Mesenchymal stem cell (in vitro differentiated cells and primary cell): ENCODE measurements at regions not wholly inside any gene's neighbourhood (a gene's known extent, or its start where the extent isn't known, plus 50 kb on each side); places are given as distances from the start of the nearest gene placed in this dataset.

Source experiments
- DNase-seq: peaks from one replicate; pipeline ENCODE4 v3.0.0-alpha.2; 2013
- H2AFZ ChIP-seq: one replicate; pipeline ENCODE4 v1.6.1; 2013; ENCODE audit warnings: low read depth, mild to moderate bottlenecking, control low read depth, inconsistent platforms, low read length, moderate library complexity
- H2AK5ac ChIP-seq: 2 replicates; pipeline ENCODE4 v1.6.1; 2013; ENCODE audit warnings: low read length, moderate library complexity, mild to moderate bottlenecking, inconsistent platforms; ENCODE audit not compliant: severe bottlenecking
- H2BK120ac ChIP-seq: one replicate; pipeline ENCODE4 v1.6.1; 2013; ENCODE audit warnings: low read depth, mild to moderate bottlenecking, inconsistent platforms, low read length, moderate library complexity
- H2BK12ac ChIP-seq, 2 experiments: one replicate each; pipeline ENCODE4 v1.6.1; 2013; ENCODE audit warnings: inconsistent platforms in 2 of 2, low read length in 2 of 2, mild to moderate bottlenecking in 2 of 2, moderate library complexity in 2 of 2, control low read depth in 1 of 2
- H2BK15ac ChIP-seq: one replicate; pipeline ENCODE4 v1.6.1; 2013; ENCODE audit warnings: mild to moderate bottlenecking, low read depth, inconsistent platforms; ENCODE audit not compliant: poor library complexity, severe bottlenecking
- H2BK5ac ChIP-seq: 2 replicates; pipeline ENCODE4 v1.6.1; 2013; ENCODE audit warnings: low read depth, mild to moderate bottlenecking, low read length, control low read depth, inconsistent platforms; ENCODE audit not compliant: poor library complexity, severe bottlenecking
- H3K14ac ChIP-seq, 2 experiments: one replicate each; pipeline ENCODE4 v1.6.1; 2013; ENCODE audit warnings: inconsistent platforms in 2 of 2, low read length in 2 of 2, control low read depth in 1 of 2, mild to moderate bottlenecking in 1 of 2, moderate library complexity in 1 of 2
- H3K18ac ChIP-seq, 2 experiments: one replicate each; pipeline ENCODE4 v1.6.1; 2013; ENCODE audit warnings: inconsistent platforms in 2 of 2, low read length in 2 of 2, control low read depth in 1 of 2, low read depth in 1 of 2, mild to moderate bottlenecking in 1 of 2
- H3K23ac ChIP-seq, 2 experiments: one replicate each; pipeline ENCODE4 v1.6.1; 2013; ENCODE audit warnings: inconsistent platforms in 2 of 2, low read length in 2 of 2, mild to moderate bottlenecking in 2 of 2, moderate library complexity in 2 of 2, control low read depth in 1 of 2
- H3K27ac ChIP-seq: 2 replicates; pipeline ENCODE4 v1.5.1; 2013; ENCODE audit warnings: mild to moderate bottlenecking, moderate library complexity, low read length, control low read depth, inconsistent platforms; ENCODE audit not compliant: poor library complexity, severe bottlenecking
- H3K27me3 ChIP-seq, 2 experiments: 2 replicates each; pipeline versions ENCODE4 v1.6.1 to v1.7.0; 2013; ENCODE audit warnings: low read length in 2 of 2, mild to moderate bottlenecking in 2 of 2, moderate library complexity in 2 of 2, control low read depth in 1 of 2, inconsistent platforms in 1 of 2; ENCODE audit not compliant: control insufficient read depth in 1 of 2, insufficient read depth in 1 of 2
- H3K36me3 ChIP-seq, 2 experiments: 2 replicates each; pipeline versions ENCODE4 v1.6.1 to v1.7.0; 2013; ENCODE audit warnings: low read length in 2 of 2, control low read depth in 1 of 2, inconsistent platforms in 1 of 2, low read depth in 1 of 2, mild to moderate bottlenecking in 1 of 2; ENCODE audit not compliant: insufficient read depth in 2 of 2, control insufficient read depth in 1 of 2
- H3K4ac ChIP-seq, 2 experiments: one replicate each; pipeline ENCODE4 v1.6.1; 2013; ENCODE audit warnings: inconsistent platforms in 2 of 2, low read length in 2 of 2, mild to moderate bottlenecking in 2 of 2, moderate library complexity in 2 of 2, control low read depth in 1 of 2, low read depth in 1 of 2
- H3K4me1 ChIP-seq: 2 replicates; pipeline ENCODE4 v1.6.1; 2013; ENCODE audit warnings: low read depth, low read length, control low read depth; ENCODE audit not compliant: control insufficient read depth, insufficient read depth
- H3K4me2 ChIP-seq: 2 replicates; pipeline ENCODE4 v1.6.1; 2013; ENCODE audit warnings: low read length, mild to moderate bottlenecking, inconsistent platforms; ENCODE audit not compliant: poor library complexity, severe bottlenecking
- H3K4me3 ChIP-seq, 2 experiments: 2 replicates each; pipeline versions ENCODE4 v1.5.1 to v1.7.0; 2013; ENCODE audit warnings: low read length in 2 of 2, mild to moderate bottlenecking in 2 of 2, control low read depth in 1 of 2, low read depth in 1 of 2; ENCODE audit not compliant: insufficient read depth in 1 of 2
- H3K79me1 ChIP-seq: replicated peaks from 2 replicates; pipeline ENCODE4 v1.6.1; 2013; ENCODE audit warnings: mild to moderate bottlenecking, control low read depth, low read length, inconsistent platforms; ENCODE audit not compliant: poor library complexity, severe bottlenecking
- H3K9ac ChIP-seq: 2 replicates; pipeline ENCODE4 v1.7.0; 2013; ENCODE audit warnings: mild to moderate bottlenecking, low read length, moderate library complexity
- H3K9me3 ChIP-seq: 2 replicates; pipeline ENCODE4 v1.7.0; 2013; ENCODE audit warnings: mild to moderate bottlenecking, low read length; ENCODE audit not compliant: control insufficient read depth
- H4K8ac ChIP-seq: one replicate; pipeline ENCODE4 v1.6.1; 2013; ENCODE audit warnings: inconsistent platforms, mild to moderate bottlenecking, low read length, moderate library complexity
- H4K91ac ChIP-seq: one replicate; pipeline ENCODE4 v1.6.1; 2013; ENCODE audit warnings: mild to moderate bottlenecking, low read length, inconsistent platforms
- WGBS: methylation state at CpG from one replicate; pipeline ENCODE4 v1.1.7; 2013; ENCODE audit warnings: mixed read lengths; 5-methylcytosine and 5-hydroxymethylcytosine counted together

DNA sequence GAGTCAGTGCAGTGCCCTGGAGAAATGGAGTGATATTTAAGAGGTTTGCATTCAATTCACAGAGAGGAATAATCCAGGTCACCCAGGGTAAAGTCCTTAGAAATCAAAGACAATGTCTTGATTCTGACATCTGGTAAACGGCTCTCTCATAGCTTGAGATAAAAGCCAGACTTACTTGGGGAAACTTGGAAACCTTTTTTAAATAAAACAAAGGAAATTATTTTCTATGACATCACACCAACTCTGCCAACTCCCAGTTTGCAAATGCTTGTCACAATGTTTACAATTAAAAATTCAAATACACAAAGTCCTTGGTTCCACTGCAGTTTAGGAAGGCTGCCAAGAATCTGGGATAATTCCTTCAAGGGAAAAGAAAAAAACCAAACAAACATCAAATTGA is 255.1 kb upstream of the NREP start:
- WGBS, result 30% methylated on average over 1 of the region's 1 CpG
- Histone ChIP-seq H3K36me3 (no peaks in the 10 kb centered on the region), H4K91ac (no peak overlapping the region)

GRCh38 chr5:112010475-112010874 is 253.5 kb upstream of the NREP start:
- no peak overlapping the region for H2AK5ac ChIP-seq
- H3K36me3 ChIP-seq, result no peaks in the 10 kb centered on the region
- no peak overlapping the region for H3K4me2 ChIP-seq
- no peak overlapping the region for H4K8ac ChIP-seq
- H3K27ac ChIP-seq, result no peak overlapping the region
- H2BK15ac ChIP-seq, result no peak overlapping the region
- H3K9ac ChIP-seq, result no peak overlapping the region
- H2BK12ac ChIP-seq, result peak overlapping the region in 1 of 2 experiments; percentile 7
- no peak overlapping the region for H2AFZ ChIP-seq
- WGBS, result 89% methylated on average over 3 of the region's 3 CpGs
- H2BK5ac ChIP-seq, result no peak overlapping the region
- H3K4ac ChIP-seq, result no peak overlapping the region
- no peak overlapping the region for H4K91ac ChIP-seq
- H3K27me3 ChIP-seq, result no peaks in the 10 kb centered on the region
- DNase-seq, result no peak
- no peaks in the 10 kb centered on the region for H3K4me1 ChIP-seq
- H3K9me3 ChIP-seq, result no peaks in the 10 kb centered on the region
- H3K4me3 ChIP-seq, result no peak overlapping the region
- no peak overlapping the region for H3K18ac ChIP-seq
- H3K23ac ChIP-seq, result no peak overlapping the region
- H3K14ac ChIP-seq, result no peak overlapping the region
- no peaks in the 10 kb centered on the region for H3K79me1 ChIP-seq
- H2BK120ac ChIP-seq, result no peak overlapping the region

More for the DNA sequence above, 255.1 kb upstream of the NREP start:
- no peak overlapping the region for H3K4me2 ChIP-seq
- H3K4me1 ChIP-seq, result no peaks in the 10 kb centered on the region
- no peak overlapping the region for H3K27ac ChIP-seq
- H3K4ac ChIP-seq, result no peak overlapping the region
- no peak overlapping the region for H3K9ac ChIP-seq
- no peak overlapping the region for H3K18ac ChIP-seq
- H4K8ac ChIP-seq, result no peak overlapping the region
- no peak overlapping the region for H3K23ac ChIP-seq
- H2BK120ac ChIP-seq, result no peak overlapping the region
- H3K4me3 ChIP-seq, result no peak overlapping the region
- H3K79me1 ChIP-seq, result no peaks in the 10 kb centered on the region
- H3K14ac ChIP-seq, result no peak overlapping the region
- H2BK15ac ChIP-seq, result no peak overlapping the region
- H3K9me3 ChIP-seq, result no peaks in the 10 kb centered on the region
- H2AK5ac ChIP-seq, result no peak overlapping the region
- no peaks in the 10 kb centered on the region for H3K27me3 ChIP-seq
- H2AFZ ChIP-seq, result no peak overlapping the region
- H2BK5ac ChIP-seq, result no peak overlapping the region
- DNase-seq, result peak; percentile 47
- H2BK12ac ChIP-seq, result no peak overlapping the region

GRCh38 chr5:112006721-112007120 is 249.7 kb upstream of the NREP start:
- Histone ChIP-seq H3K9me3 (no peaks in the 10 kb centered on the region), H3K14ac (no peak overlapping the region), H3K4me1 (no peaks in the 10 kb centered on the region), H2BK12ac (peak overlapping the region in 1 of 2 experiments; percentile 84), H3K9ac (no peak overlapping the region), H3K18ac (no peak overlapping the region), H2AFZ (no peak overlapping the region), H4K91ac (no peak overlapping the region), H2AK5ac (no peak overlapping the region), H4K8ac (no peak overlapping the region), H3K79me1 (no peaks in the 10 kb centered on the region), H3K27me3 (no peaks in the 10 kb centered on the region), H3K27ac (no peak overlapping the region), H2BK5ac (no peak overlapping the region), H2BK120ac (no peak overlapping the region), H3K4me2 (no peak overlapping the region), H3K36me3 (no peaks in the 10 kb centered on the region), H3K4me3 (no peak overlapping the region), H3K23ac (no peak overlapping the region), H2BK15ac (no peak overlapping the region), H3K4ac (peak overlapping the region in 1 of 2 experiments; percentile 28)
- peak; percentile 79 for DNase-seq

- Histone ChIP-seq H2AFZ (no peak overlapping the region), H3K23ac (no peak overlapping the region), H2BK120ac (no peak overlapping the region), H3K18ac (no peak overlapping the region), H2BK12ac (no peak overlapping the region), H3K9ac (peak overlapping the region; percentile 57), H4K91ac (no peak overlapping the region), H3K27me3 (no peaks in the 10 kb centered on the region), H3K27ac (peak overlapping the region; percentile 73), H3K4me3 (no peak overlapping the region), H3K4ac (no peak overlapping the region), H3K4me1 (no peaks in the 10 kb centered on the region), H3K4me2 (no peak overlapping the region), H3K9me3 (no peaks in the 10 kb centered on the region), H4K8ac (no peak overlapping the region), H2BK15ac (no peak overlapping the region), H3K14ac (no peak overlapping the region), H3K36me3 (no peaks in the 10 kb centered on the region), H3K79me1 (no peaks in the 10 kb centered on the region), H2AK5ac (no peak overlapping the region), H2BK5ac (no peak overlapping the region)
- DNase-seq, result peak; percentile 24
Measured at GRCh38 chr5:112005623-112005930, 248.6 kb upstream of the NREP start.
